IMR-90 (cell line): ENCODE measurements at regions not wholly inside any gene's neighbourhood (a gene's known extent, or its start where the extent isn't known, plus 50 kb on each side); places are given as distances from the start of the nearest gene placed in this dataset.

ENCODE experiments used
- ATAC-seq: fragments of 200-7000 bp; cut with Tn5 transposase; 2 replicates; pipeline ENCODE4 v1.9.1; 2020; ENCODE audit warnings: low read depth, mild to moderate bottlenecking, moderate library complexity
- BruUV-seq: library from RNA; stranded (reverse); fragments of 400-500 nt; replicated peaks from 2 replicates; lab custom pipeline; 2021; lab: Mats Ljungman, UMichigan
- CTCF ChIA-PET: fragments of 300-600 bp; formaldehyde crosslinking; extraction: SDS; loops from one replicate; lab custom pipeline; 2021; ENCODE audit warnings: antibody characterized with exemption; lab: Yijun Ruan, JAX
- POLR2A ChIA-PET: fragments of 300-600 bp; sonication (Branson Sonifier 250); formaldehyde crosslinking; loops from one replicate; lab custom pipeline; 2022; ENCODE audit warnings: antibody characterized with exemption; ENCODE audit not compliant: unreplicated experiment; lab: Charles Lee
- DNase-seq: peaks from one replicate; pipeline ENCODE4 v3.0.0; 2013
- H2AFZ ChIP-seq: replicated peaks from 2 replicates; pipeline ENCODE3; 2013; ENCODE audit warnings: low read length, mild to moderate bottlenecking; ENCODE audit not compliant: poor library complexity
- H2AK5ac ChIP-seq: 2 replicates; pipeline ENCODE4 v1.6.1; 2013; ENCODE audit warnings: low read depth, low read length, inconsistent platforms
- H2AK9ac ChIP-seq: replicated peaks from 2 replicates; pipeline ENCODE3; 2013; ENCODE audit warnings: mild to moderate bottlenecking, low read depth, low read length, moderate library complexity; ENCODE audit not compliant: poor library complexity
- H2BK120ac ChIP-seq: 2 replicates; pipeline ENCODE4 v1.6.1; 2013; ENCODE audit warnings: low read depth, low read length, inconsistent platforms
- H2BK15ac ChIP-seq: 3 replicates; pipeline ENCODE4 v1.6.1; 2013; ENCODE audit warnings: low read depth, low read length, inconsistent platforms
- H2BK20ac ChIP-seq: 2 replicates; pipeline ENCODE4 v1.6.1; 2013; ENCODE audit warnings: low read depth, mild to moderate bottlenecking, inconsistent platforms, low read length, moderate library complexity
- H2BK5ac ChIP-seq: 2 replicates; pipeline ENCODE4 v1.6.1; 2013; ENCODE audit warnings: mild to moderate bottlenecking, low read depth, low read length, inconsistent platforms; ENCODE audit not compliant: poor library complexity, severe bottlenecking
- H3K14ac ChIP-seq: replicated peaks from 2 replicates; pipeline ENCODE4 v1.6.1; 2013; ENCODE audit warnings: low read depth, low read length, inconsistent platforms
- H3K18ac ChIP-seq: 2 replicates; pipeline ENCODE4 v1.6.1; 2013; ENCODE audit warnings: low read depth, low read length, control low read depth
- H3K23ac ChIP-seq: 2 replicates; pipeline ENCODE4 v1.6.1; 2013; ENCODE audit warnings: low read depth, low read length, inconsistent platforms
- H3K27ac ChIP-seq: 2 replicates; pipeline ENCODE4 v1.5.1; 2013; ENCODE audit warnings: mild to moderate bottlenecking, control low read depth, low read length; ENCODE audit not compliant: insufficient read depth
- H3K27me3 ChIP-seq: 2 replicates; pipeline ENCODE4 v1.6.1; 2013; ENCODE audit warnings: low read length; ENCODE audit not compliant: control insufficient read depth, insufficient read depth
- H3K36me3 ChIP-seq: 2 replicates; pipeline ENCODE4 v1.6.1; 2013; ENCODE audit warnings: low read length, mixed read lengths; ENCODE audit not compliant: control insufficient read depth, insufficient read depth
- H3K4ac ChIP-seq: 2 replicates; pipeline ENCODE4 v1.6.1; 2013; ENCODE audit warnings: low read depth, low read length, inconsistent platforms
- H3K4me1 ChIP-seq: 2 replicates; pipeline ENCODE4 v1.6.1; 2013; ENCODE audit warnings: low read length, mixed read lengths; ENCODE audit not compliant: control insufficient read depth, insufficient read depth
- H3K4me2 ChIP-seq: 2 replicates; pipeline ENCODE4 v1.6.1; 2013; ENCODE audit warnings: low read depth, mild to moderate bottlenecking, control low read depth, low read length, moderate library complexity
- H3K4me3 ChIP-seq: 2 replicates; pipeline ENCODE4 v1.5.1; 2013; ENCODE audit warnings: low read depth, mild to moderate bottlenecking, control low read depth, low read length, moderate library complexity; ENCODE audit not compliant: insufficient read depth
- H3K56ac ChIP-seq: 2 replicates; pipeline ENCODE4 v1.6.1; 2013; ENCODE audit warnings: low read length, inconsistent platforms; ENCODE audit not compliant: insufficient read depth; ENCODE audit errors: extremely low read depth
- H3K79me1 ChIP-seq, 2 experiments: 2 replicates each; pipeline ENCODE4 v1.6.1; 2013; ENCODE audit warnings: low read length in 2 of 2, inconsistent platforms in 1 of 2, low read depth in 1 of 2
- H3K9ac ChIP-seq: 2 replicates; pipeline ENCODE4 v1.6.1; 2013; ENCODE audit warnings: low read depth, low read length, control low read depth
- H3K9me1 ChIP-seq: 2 replicates; pipeline ENCODE4 v1.6.1; 2013; ENCODE audit warnings: low read length, inconsistent platforms; ENCODE audit not compliant: insufficient read depth
- H3K9me3 ChIP-seq: 2 replicates; pipeline ENCODE4 v1.6.1; 2013; ENCODE audit warnings: low read length; ENCODE audit not compliant: control insufficient read depth, insufficient read depth
- H4K20me1 ChIP-seq: 2 replicates; pipeline ENCODE4 v1.6.1; 2013; ENCODE audit warnings: low read length, inconsistent platforms; ENCODE audit not compliant: insufficient read depth
- H4K5ac ChIP-seq: 2 replicates; pipeline ENCODE4 v1.6.1; 2013; ENCODE audit warnings: mild to moderate bottlenecking, low read depth, low read length, control low read depth
- H4K8ac ChIP-seq, 2 experiments: 2 replicates each; pipeline ENCODE4 v1.6.1; 2013; ENCODE audit warnings: low read depth in 2 of 2, low read length in 2 of 2, control low read depth in 1 of 2, inconsistent platforms in 1 of 2
- H4K91ac ChIP-seq: 2 replicates; pipeline ENCODE4 v1.6.1; 2013; ENCODE audit warnings: low read depth, low read length, inconsistent platforms; ENCODE audit not compliant: insufficient read depth
- BHLHE40 ChIP-seq: fragments of 150-350 bp; IDR thresholded peaks from 2 replicates; pipeline ENCODE4 v1.6.1; 2016; ENCODE audit warnings: mild to moderate bottlenecking, low read depth, low read length
- CEBPB ChIP-seq: IDR thresholded peaks from 2 replicates; pipeline ENCODE4 v1.6.1; 2012; ENCODE audit warnings: low read depth, low read length, improper control_type of control experiment
- CHD1 ChIP-seq: IDR thresholded peaks from 2 replicates; pipeline ENCODE4 v1.6.1; 2012; ENCODE audit warnings: low read depth, low read length, improper control_type of control experiment
- FOS ChIP-seq: fragments of 150-350 bp; IDR thresholded peaks from 2 replicates; pipeline ENCODE4 v1.6.1; 2016; ENCODE audit warnings: low read depth, low read length
- MAFK ChIP-seq: IDR thresholded peaks from 2 replicates; pipeline ENCODE4 v1.6.1; 2012; ENCODE audit warnings: low read depth, low read length, improper control_type of control experiment
- MAZ ChIP-seq: IDR thresholded peaks from 2 replicates; pipeline ENCODE4 v1.6.1; 2012; ENCODE audit warnings: low read depth, mild to moderate bottlenecking, low read length, improper control_type of control experiment, moderate library complexity, borderline replicate concordance
- MXI1 ChIP-seq: IDR thresholded peaks from 2 replicates; pipeline ENCODE4 v1.6.1; 2012; ENCODE audit warnings: low read depth, mild to moderate bottlenecking, low read length, moderate library complexity, borderline replicate concordance
- NFE2L2 ChIP-seq: fragments of 150-350 bp; IDR thresholded peaks from 2 replicates; pipeline ENCODE4 v1.6.1; 2016; ENCODE audit warnings: low read depth, mild to moderate bottlenecking, low read length
- POLR2A ChIP-seq: IDR thresholded peaks from 2 replicates; pipeline ENCODE4 v1.6.1; 2012; ENCODE audit warnings: mild to moderate bottlenecking, low read depth, low read length
- RAD21 ChIP-seq: IDR thresholded peaks from 2 replicates; pipeline ENCODE4 v1.6.1; 2012; ENCODE audit warnings: low read length, improper control_type of control experiment
- RCOR1 ChIP-seq: IDR thresholded peaks from 2 replicates; pipeline ENCODE4 v1.6.1; 2012; ENCODE audit warnings: mild to moderate bottlenecking, low read length, improper control_type of control experiment; ENCODE audit not compliant: insufficient replicate concordance
- RFX5 ChIP-seq: IDR thresholded peaks from 2 replicates; pipeline ENCODE4 v1.8.0; 2012; ENCODE audit warnings: low read depth, mild to moderate bottlenecking, low read length, moderate library complexity
- SMC3 ChIP-seq: fragments of 150-350 bp; IDR thresholded peaks from 2 replicates; pipeline ENCODE4 v1.6.1; 2016; ENCODE audit warnings: low read depth, mild to moderate bottlenecking, antibody characterized with exemption, low read length, moderate library complexity
- WGBS, 2 experiments: methylation state at CpG; one replicate each; pipeline versions ENCODE4 v1.1.5 to v1.1.7; 2013; ENCODE audit warnings: missing lambda C conversion rate in 2 of 2; ENCODE audit not compliant: insufficient read length in 1 of 2; ENCODE audit errors: extremely low coverage in 2 of 2; 5-methylcytosine and 5-hydroxymethylcytosine counted together
- dilution Hi-C: fragments of 300-500 bp; cut with HindIII; formaldehyde crosslinking; loops from one replicate; pipeline ENCODE4 v1.14.3; 2018; ENCODE audit warnings: low sequenced_read_pairs; ENCODE audit not compliant: unreplicated experiment
- in situ Hi-C: fragments of 300-500 bp; cut with MboI; formaldehyde crosslinking; loops from 3 replicates; pipeline ENCODE4 v1.14.3; 2019; ENCODE audit warnings: low sequenced_read_pairs, inconsistent platforms, mixed read lengths
- intact Hi-C: fragments of 100-400 bp; cut with micrococcal nuclease; formaldehyde crosslinking; loops from 2 replicates; pipeline ENCODE4 v1.10.0; 2022
- TF ChIP-seq, protein P1 (sequence below): conservative IDR thresholded peaks from 2 replicates; pipeline ENCODE4 v1.5.1; 2012; ENCODE audit warnings: mild to moderate bottlenecking, low read depth, low read length, improper control_type of control experiment
- TF ChIP-seq, protein P2 (sequence below): fragments of 150-350 bp; IDR thresholded peaks from 2 replicates; pipeline ENCODE4 v1.6.1; 2017; ENCODE audit warnings: mild to moderate bottlenecking, antibody characterized with exemption, low read length, low read depth
- TF ChIP-seq, protein P3 (sequence below): fragments of 150-350 bp; IDR thresholded peaks from 2 replicates; pipeline ENCODE4 v1.6.1; 2016; ENCODE audit warnings: low read depth, mild to moderate bottlenecking, low read length, moderate library complexity, borderline replicate concordance

DNA sequence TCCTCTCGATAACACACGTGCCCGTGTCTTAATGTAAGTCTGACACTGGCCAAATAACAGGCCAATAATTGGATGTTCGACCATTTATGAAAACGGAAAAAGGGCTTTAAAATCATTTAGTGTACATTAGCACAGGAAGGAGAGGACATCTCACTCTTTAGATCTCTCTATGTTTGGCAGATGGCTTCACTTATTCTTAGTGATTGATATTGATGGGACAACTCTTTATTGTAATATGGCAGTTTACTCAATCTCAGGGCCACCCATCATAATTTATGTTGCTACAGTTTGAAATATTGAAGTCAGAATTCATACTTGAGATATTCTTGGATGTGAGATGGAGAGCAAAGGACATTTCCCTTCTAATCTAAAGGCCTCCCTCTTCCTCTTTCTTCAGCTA is 430.7 kb upstream of the ARGLU1 start:
- no TSS peak for BruUV-seq
- no peak for ATAC-seq
- no peak overlapping the region for H3K4me3 ChIP-seq
- intact Hi-C loops (no loop called here), dilution Hi-C loops (no loop called here), in situ Hi-C loops (no loop called here)
- no peak overlapping the region for H2BK5ac ChIP-seq
- peaks cover 2% of the 10 kb centered on the region; the same call in 1 of the 2 replicates for H3K4me1 ChIP-seq
- peaks cover 5% of the 10 kb centered on the region; the same call in 1 of the 2 replicates for H3K9me1 ChIP-seq
- H2AK5ac ChIP-seq: no peak overlapping the region
- no peaks in the 10 kb centered on the region for H3K9me3 ChIP-seq
- H3K23ac ChIP-seq: no peak overlapping the region
- no peak overlapping the region for H3K9ac ChIP-seq
- H4K91ac ChIP-seq: no peak overlapping the region
- H2AFZ ChIP-seq: no peak overlapping the region
- H3K27ac ChIP-seq: no peak overlapping the region
- ChIA-PET POLR2A (no interaction called here), CTCF (interaction anchor here (0.7 kb wide), 1 partner anchor 142 kb away, joined by 4 read pairs; no protein-coding TSS in a partner anchor)
- no peak overlapping the region for H3K4me2 ChIP-seq
- no peak overlapping the region for H2BK20ac ChIP-seq
- no peak overlapping the region for H2BK15ac ChIP-seq
- DNase-seq: no peak
- H3K14ac ChIP-seq: no peak overlapping the region
- H3K79me1 ChIP-seq: no peaks in the 10 kb centered on the region
- H4K5ac ChIP-seq: no peak overlapping the region
- TF ChIP-seq MAZ (no peak), MAFK (no peak), RCOR1 (no peak), CEBPB (no peak), FOS (no peak), CHD1 (no peak), MXI1 (no peak), RFX5 (no peak), BHLHE40 (no peak), SMC3 (no peak), NFE2L2 (no peak), RAD21 (no peak), POLR2A (no peak)
- TF ChIP-seq, protein P1, sequence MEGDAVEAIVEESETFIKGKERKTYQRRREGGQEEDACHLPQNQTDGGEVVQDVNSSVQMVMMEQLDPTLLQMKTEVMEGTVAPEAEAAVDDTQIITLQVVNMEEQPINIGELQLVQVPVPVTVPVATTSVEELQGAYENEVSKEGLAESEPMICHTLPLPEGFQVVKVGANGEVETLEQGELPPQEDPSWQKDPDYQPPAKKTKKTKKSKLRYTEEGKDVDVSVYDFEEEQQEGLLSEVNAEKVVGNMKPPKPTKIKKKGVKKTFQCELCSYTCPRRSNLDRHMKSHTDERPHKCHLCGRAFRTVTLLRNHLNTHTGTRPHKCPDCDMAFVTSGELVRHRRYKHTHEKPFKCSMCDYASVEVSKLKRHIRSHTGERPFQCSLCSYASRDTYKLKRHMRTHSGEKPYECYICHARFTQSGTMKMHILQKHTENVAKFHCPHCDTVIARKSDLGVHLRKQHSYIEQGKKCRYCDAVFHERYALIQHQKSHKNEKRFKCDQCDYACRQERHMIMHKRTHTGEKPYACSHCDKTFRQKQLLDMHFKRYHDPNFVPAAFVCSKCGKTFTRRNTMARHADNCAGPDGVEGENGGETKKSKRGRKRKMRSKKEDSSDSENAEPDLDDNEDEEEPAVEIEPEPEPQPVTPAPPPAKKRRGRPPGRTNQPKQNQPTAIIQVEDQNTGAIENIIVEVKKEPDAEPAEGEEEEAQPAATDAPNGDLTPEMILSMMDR: no peak
- TF ChIP-seq, protein P2, sequence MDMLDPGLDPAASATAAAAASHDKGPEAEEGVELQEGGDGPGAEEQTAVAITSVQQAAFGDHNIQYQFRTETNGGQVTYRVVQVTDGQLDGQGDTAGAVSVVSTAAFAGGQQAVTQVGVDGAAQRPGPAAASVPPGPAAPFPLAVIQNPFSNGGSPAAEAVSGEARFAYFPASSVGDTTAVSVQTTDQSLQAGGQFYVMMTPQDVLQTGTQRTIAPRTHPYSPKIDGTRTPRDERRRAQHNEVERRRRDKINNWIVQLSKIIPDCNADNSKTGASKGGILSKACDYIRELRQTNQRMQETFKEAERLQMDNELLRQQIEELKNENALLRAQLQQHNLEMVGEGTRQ: no peak
- TF ChIP-seq, protein P3, sequence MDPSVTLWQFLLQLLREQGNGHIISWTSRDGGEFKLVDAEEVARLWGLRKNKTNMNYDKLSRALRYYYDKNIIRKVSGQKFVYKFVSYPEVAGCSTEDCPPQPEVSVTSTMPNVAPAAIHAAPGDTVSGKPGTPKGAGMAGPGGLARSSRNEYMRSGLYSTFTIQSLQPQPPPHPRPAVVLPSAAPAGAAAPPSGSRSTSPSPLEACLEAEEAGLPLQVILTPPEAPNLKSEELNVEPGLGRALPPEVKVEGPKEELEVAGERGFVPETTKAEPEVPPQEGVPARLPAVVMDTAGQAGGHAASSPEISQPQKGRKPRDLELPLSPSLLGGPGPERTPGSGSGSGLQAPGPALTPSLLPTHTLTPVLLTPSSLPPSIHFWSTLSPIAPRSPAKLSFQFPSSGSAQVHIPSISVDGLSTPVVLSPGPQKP: no peak
- no CpG with 5 or more reads among the region's 5 CpGs for WGBS, 2 experiments
- H3K56ac ChIP-seq: no peak overlapping the region
- H4K20me1 ChIP-seq: no peaks in the 10 kb centered on the region
- no peak overlapping the region for H3K18ac ChIP-seq
- H4K8ac ChIP-seq: no peak overlapping the region
- no peaks in the 10 kb centered on the region for H3K36me3 ChIP-seq
- no peaks in the 10 kb centered on the region for H3K27me3 ChIP-seq
- no peak overlapping the region for H3K4ac ChIP-seq
- H2BK120ac ChIP-seq: no peak overlapping the region
- H2AK9ac ChIP-seq: no peak overlapping the region
